Erythroblast (primary cell): ENCODE measurements at regions not wholly inside any gene's neighbourhood (a gene's known extent, or its start where the extent isn't known, plus 50 kb on each side); places are given as distances from the start of the nearest gene placed in this dataset.

ENCODE experiments used
- GATA1 ChIP-seq: IDR thresholded peaks from 2 replicates; pipeline ENCODE4 v1.6.1; 2011; ENCODE audit warnings: low read depth, mild to moderate bottlenecking, control low read depth, low read length, moderate library complexity
- POLR2A ChIP-seq: IDR thresholded peaks from 2 replicates; pipeline ENCODE4 v1.6.1; 2011; ENCODE audit warnings: mild to moderate bottlenecking, low read length

- TF ChIP-seq POLR2A: no peak
- no peak for TF ChIP-seq GATA1
These were observed 61.6 kb upstream of the KCNMA1 start for GRCh38 chr10:77699080-77699645.
